Right atrium auricular region (tissue), 2 donors: ENCODE measurements at regions not wholly inside any gene's neighbourhood (a gene's known extent, or its start where the extent isn't known, plus 50 kb on each side); places are given as distances from the start of the nearest gene placed in this dataset.

Source experiments
- DNase-seq: peaks from one replicate; pipeline ENCODE4 v3.0.0-alpha.2; 2019; ENCODE audit warnings: low spot score
- H3K27ac ChIP-seq, 2 donors: fragments of 200-600 bp; sonication (generic); 1 replicate in 1 of 2; 2 replicates in 1 of 2; pipeline ENCODE4 v1.5.1; 2016 to 2019
- H3K27me3 ChIP-seq, 2 donors: fragments of 200-600 bp; sonication (generic); one replicate each; pipeline versions ENCODE4 v1.5.1 to v1.6.0; 2017 to 2019
- H3K36me3 ChIP-seq: fragments of 200-600 bp; sonication (generic); one replicate; pipeline ENCODE4 v1.5.1; 2016
- H3K4me1 ChIP-seq, 2 donors: fragments of 200-600 bp; sonication (generic); one replicate each; pipeline versions ENCODE4 v1.5.1 to v1.6.0; 2017 to 2019
- H3K4me3 ChIP-seq, 2 donors: fragments of 200-600 bp; sonication (generic); 1 replicate in 1 of 2; 2 replicates in 1 of 2; pipeline ENCODE4 v1.5.1; 2017 to 2019; ENCODE audit warnings: mild to moderate bottlenecking in 1 of 2, moderate library complexity in 1 of 2
- H3K9me3 ChIP-seq, 2 donors: fragments of 200-600 bp; sonication (generic); one replicate each; pipeline ENCODE4 v1.5.1; 2019
- TF ChIP-seq, protein P1 (sequence below), 2 donors: fragments of 200-600 bp; sonication (generic); IDR thresholded peaks; one replicate each; pipeline ENCODE4 v1.5.1; 2019; ENCODE audit warnings: antibody characterized with exemption in 2 of 2

DNA sequence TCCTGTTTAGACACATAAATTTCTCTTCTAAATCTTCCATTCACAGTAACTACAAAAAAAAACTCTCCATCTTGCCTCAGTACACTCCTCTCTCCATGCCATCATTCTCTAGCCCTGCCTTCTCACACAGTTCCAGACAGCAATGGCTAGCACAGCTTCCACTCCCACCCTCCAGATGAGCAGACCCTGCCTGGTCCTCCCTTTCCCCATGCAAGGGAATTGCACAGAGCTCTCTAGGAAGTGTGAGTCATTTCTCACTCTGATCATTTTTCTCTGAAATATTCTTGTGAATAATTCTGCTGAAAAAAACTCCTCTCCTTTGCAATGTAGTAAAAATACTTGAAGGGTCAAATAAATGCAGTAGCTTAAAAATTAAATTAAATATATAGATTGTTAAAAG lies 170.6 kb downstream of the BMP4 start:
- H3K9me3 ChIP-seq, result peaks cover 0 to 9% of the 10 kb centered on the region in 2 donors
- no peak for DNase-seq
- H3K4me3 ChIP-seq, result no peak overlapping the region
- TF ChIP-seq, protein P1, sequence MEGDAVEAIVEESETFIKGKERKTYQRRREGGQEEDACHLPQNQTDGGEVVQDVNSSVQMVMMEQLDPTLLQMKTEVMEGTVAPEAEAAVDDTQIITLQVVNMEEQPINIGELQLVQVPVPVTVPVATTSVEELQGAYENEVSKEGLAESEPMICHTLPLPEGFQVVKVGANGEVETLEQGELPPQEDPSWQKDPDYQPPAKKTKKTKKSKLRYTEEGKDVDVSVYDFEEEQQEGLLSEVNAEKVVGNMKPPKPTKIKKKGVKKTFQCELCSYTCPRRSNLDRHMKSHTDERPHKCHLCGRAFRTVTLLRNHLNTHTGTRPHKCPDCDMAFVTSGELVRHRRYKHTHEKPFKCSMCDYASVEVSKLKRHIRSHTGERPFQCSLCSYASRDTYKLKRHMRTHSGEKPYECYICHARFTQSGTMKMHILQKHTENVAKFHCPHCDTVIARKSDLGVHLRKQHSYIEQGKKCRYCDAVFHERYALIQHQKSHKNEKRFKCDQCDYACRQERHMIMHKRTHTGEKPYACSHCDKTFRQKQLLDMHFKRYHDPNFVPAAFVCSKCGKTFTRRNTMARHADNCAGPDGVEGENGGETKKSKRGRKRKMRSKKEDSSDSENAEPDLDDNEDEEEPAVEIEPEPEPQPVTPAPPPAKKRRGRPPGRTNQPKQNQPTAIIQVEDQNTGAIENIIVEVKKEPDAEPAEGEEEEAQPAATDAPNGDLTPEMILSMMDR (IDR thresholded peaks at IDR 0.05), result no peak
- no peaks in the 10 kb centered on the region for H3K27me3 ChIP-seq
- H3K36me3 ChIP-seq, result no peaks in the 10 kb centered on the region
- H3K27ac ChIP-seq, result no peak overlapping the region
- no peaks in the 10 kb centered on the region for H3K4me1 ChIP-seq

DNA sequence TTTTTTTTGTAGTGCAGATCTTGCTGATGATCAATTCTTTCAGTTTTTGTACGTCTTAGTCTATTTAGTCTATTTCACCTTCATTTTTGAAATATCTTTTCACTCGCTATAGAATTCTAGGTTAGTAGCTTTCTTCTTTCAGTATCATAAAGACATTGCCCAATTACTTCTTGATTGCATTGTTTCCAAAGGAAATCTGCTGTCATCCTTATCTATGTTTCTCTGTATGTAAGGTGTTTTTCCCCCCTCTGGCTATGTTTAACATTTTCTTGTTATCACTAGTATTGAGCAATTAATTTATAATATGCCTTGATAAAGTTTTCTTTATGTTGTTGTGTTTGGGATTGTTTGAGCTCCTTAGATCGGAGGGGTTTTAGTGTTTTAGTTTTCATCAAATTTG lies 171.9 kb downstream of the BMP4 start:
- no peak overlapping the region for H3K4me3 ChIP-seq
- TF ChIP-seq, protein P1 (IDR thresholded peaks at IDR 0.05), result no peak
- H3K36me3 ChIP-seq, result no peaks in the 10 kb centered on the region
- H3K27ac ChIP-seq, result no peak overlapping the region
- DNase-seq, result no peak
- peaks cover 0 to under 1% of the 10 kb centered on the region in 2 donors for H3K4me1 ChIP-seq
- H3K27me3 ChIP-seq, result no peaks in the 10 kb centered on the region
- H3K9me3 ChIP-seq, result peaks cover 0 to 9% of the 10 kb centered on the region in 2 donors

DNA sequence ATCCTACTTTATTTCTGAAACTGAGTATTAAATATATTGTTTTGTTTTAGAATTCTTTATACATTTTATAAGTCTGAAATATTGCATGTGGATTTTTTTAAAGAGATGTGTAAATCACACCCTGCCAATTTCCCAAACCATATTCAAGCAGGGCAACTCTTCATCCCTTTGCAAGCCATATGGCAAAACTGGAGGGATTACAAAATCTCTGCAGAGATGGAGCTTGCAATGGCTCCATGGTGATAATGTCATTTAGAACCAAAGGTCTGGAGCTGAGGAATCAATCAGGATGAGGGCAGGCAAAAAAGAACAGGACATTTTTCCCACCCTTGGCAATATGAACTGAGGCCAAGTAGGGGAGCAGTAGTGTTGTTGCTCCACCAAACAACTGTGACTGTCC lies 173.4 kb downstream of the BMP4 start:
- TF ChIP-seq, protein P1 (IDR thresholded peaks at IDR 0.05), result no peak
- DNase-seq, result no peak
- H3K9me3 ChIP-seq, result peaks cover 0 to 9% of the 10 kb centered on the region in 2 donors
- H3K27me3 ChIP-seq, result no peaks in the 10 kb centered on the region
- peaks cover 0 to 4% of the 10 kb centered on the region in 2 donors for H3K4me1 ChIP-seq
- H3K27ac ChIP-seq, result no peak overlapping the region
- H3K4me3 ChIP-seq, result no peak overlapping the region
- no peaks in the 10 kb centered on the region for H3K36me3 ChIP-seq

- no peaks in the 10 kb centered on the region for H3K27me3 ChIP-seq
- H3K9me3 ChIP-seq, result peaks cover 0 to 7% of the 10 kb centered on the region in 2 donors
- H3K36me3 ChIP-seq, result no peaks in the 10 kb centered on the region
- H3K27ac ChIP-seq, result no peak overlapping the region
- H3K4me3 ChIP-seq, result no peak overlapping the region
- peaks cover 0 to 4% of the 10 kb centered on the region in 2 donors for H3K4me1 ChIP-seq
- no peak for DNase-seq
- TF ChIP-seq, protein P1 (IDR thresholded peaks at IDR 0.05), result no peak
Measured at GRCh38 chr14:53780051-53780555, 176.5 kb downstream of the BMP4 start.

GRCh38 chr14:53779301-53779700 lies 177.3 kb downstream of the BMP4 start:
- H3K9me3 ChIP-seq, result no peaks in the 10 kb centered on the region
- H3K27me3 ChIP-seq, result no peaks in the 10 kb centered on the region
- H3K4me1 ChIP-seq, result peaks cover 0 to 4% of the 10 kb centered on the region in 2 donors
- TF ChIP-seq, protein P1 (IDR thresholded peaks at IDR 0.05), result no peak
- no peak overlapping the region for H3K27ac ChIP-seq
- no peak for DNase-seq
- H3K36me3 ChIP-seq, result no peaks in the 10 kb centered on the region
- no peak overlapping the region for H3K4me3 ChIP-seq

DNA sequence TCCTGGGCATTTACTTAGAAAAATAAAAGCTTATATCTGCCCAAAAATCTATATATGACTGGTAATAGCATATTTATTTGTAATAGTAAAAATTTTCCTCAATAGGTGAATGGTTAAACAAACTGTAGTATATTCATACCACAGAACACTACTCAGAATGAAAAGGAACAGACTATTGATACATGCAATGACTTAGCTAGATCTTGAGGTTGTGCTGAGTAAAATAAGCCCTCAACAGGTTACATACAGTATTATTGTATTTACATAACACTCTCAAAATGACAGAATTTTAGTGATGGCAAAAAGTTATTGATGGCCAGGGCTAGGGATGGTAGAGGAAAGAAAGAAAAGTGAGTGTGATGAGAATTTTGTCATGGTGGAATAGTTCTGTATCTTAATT lies 178.4 kb downstream of the BMP4 start:
- no peaks in the 10 kb centered on the region for H3K27me3 ChIP-seq
- TF ChIP-seq, protein P1 (IDR thresholded peaks at IDR 0.05), result no peak
- no peaks in the 10 kb centered on the region for H3K36me3 ChIP-seq
- H3K4me3 ChIP-seq, result no peak overlapping the region
- no peak for DNase-seq
- no peaks in the 10 kb centered on the region for H3K9me3 ChIP-seq
- no peak overlapping the region for H3K27ac ChIP-seq
- peaks cover 0 to 4% of the 10 kb centered on the region in 2 donors for H3K4me1 ChIP-seq
